Uterus (tissue), 2 donors: ENCODE measurements at regions not wholly inside any gene's neighbourhood (a gene's known extent, or its start where the extent isn't known, plus 50 kb on each side); places are given as distances from the start of the nearest gene placed in this dataset.

Experiments
- CTCF ChIP-seq, 4 experiments: fragments of 200-600 bp in 2 of 4; fragments of 450-650 bp in 2 of 4; sonication (generic) in 2 of 4; IDR thresholded peaks; one replicate each; pipeline ENCODE4 v1.5.1; 2016 to 2019; ENCODE audit warnings: antibody characterized with exemption in 4 of 4, mild to moderate bottlenecking in 2 of 4, moderate library complexity in 1 of 4
- POLR2A ChIP-seq, 2 donors: fragments of 450-650 bp; IDR thresholded peaks; one replicate each; pipeline ENCODE4 v1.6.1; 2016; ENCODE audit warnings: antibody characterized with exemption in 2 of 2, mild to moderate bottlenecking in 1 of 2, moderate library complexity in 1 of 2

GRCh38 chr4:178535939-178536579 lies 1093.8 kb upstream of the AGA start:
- no peak for TF ChIP-seq CTCF (IDR thresholded peaks at IDR 0.05)
- TF ChIP-seq POLR2A (IDR thresholded peaks at IDR 0.05) = no peak
